Endothelial cell (in vitro differentiated cells): ENCODE measurements at regions not wholly inside any gene's neighbourhood (a gene's known extent, or its start where the extent isn't known, plus 50 kb on each side); places are given as distances from the start of the nearest gene placed in this dataset.

ENCODE experiments used
- DNase-seq: peaks from one replicate; pipeline ENCODE4 v3.0.0; 2021; ENCODE audit warnings: low spot score
- H3K27ac Mint-ChIP-seq: one replicate; pipeline ENCODE4 v1.8.0; 2021; ENCODE audit warnings: mixed read lengths, inconsistent platforms; ENCODE audit not compliant: unreplicated experiment
- H3K27me3 Mint-ChIP-seq: one replicate; pipeline ENCODE4 v1.8.0; 2021; ENCODE audit warnings: mild to moderate bottlenecking, moderate library complexity, mixed read lengths, inconsistent platforms; ENCODE audit not compliant: unreplicated experiment
- H3K36me3 Mint-ChIP-seq: one replicate; pipeline ENCODE4 v1.8.0; 2021; ENCODE audit warnings: mild to moderate bottlenecking, low read depth, mixed read lengths, inconsistent platforms; ENCODE audit not compliant: unreplicated experiment
- H3K4me1 Mint-ChIP-seq: one replicate; pipeline ENCODE4 v1.8.0; 2021; ENCODE audit warnings: mild to moderate bottlenecking, mixed read lengths, inconsistent platforms; ENCODE audit not compliant: unreplicated experiment
- H3K4me3 Mint-ChIP-seq: one replicate; pipeline ENCODE4 v1.8.0; 2021; ENCODE audit warnings: mild to moderate bottlenecking, mixed read lengths, inconsistent platforms; ENCODE audit not compliant: unreplicated experiment
- H3K9me3 Mint-ChIP-seq: one replicate; pipeline ENCODE4 v1.8.0; 2021; ENCODE audit warnings: mixed read lengths, inconsistent platforms; ENCODE audit not compliant: unreplicated experiment
- CTCF ChIP-seq: fragments of 200-600 bp; sonication (generic); IDR thresholded peaks from one replicate; pipeline ENCODE4 v1.5.0; 2021; ENCODE audit warnings: antibody characterized with exemption; ENCODE audit not compliant: unreplicated experiment

- H3K9me3 Mint-ChIP-seq: no peaks in the 10 kb centered on the region
Observed at GRCh38 chr5:167945542-167946384, 345.7 kb upstream of the WWC1 start.

GRCh38 chr5:167947306-167947705 is 344.1 kb upstream of the WWC1 start:
- Mint-ChIP-seq H3K36me3 (no peaks in the 10 kb centered on the region), H3K27me3 (no peaks in the 10 kb centered on the region), H3K27ac (no peak overlapping the region), H3K4me3 (no peak overlapping the region), H3K4me1 (no peaks in the 10 kb centered on the region), H3K9me3 (no peaks in the 10 kb centered on the region)
- no peak for TF ChIP-seq CTCF
- no peak for DNase-seq

More at GRCh38 chr5:167945542-167946384, 345.7 kb upstream of the WWC1 start:
- H3K4me3 Mint-ChIP-seq: no peak overlapping the region
- TF ChIP-seq CTCF: no peak
- no peaks in the 10 kb centered on the region for H3K36me3 Mint-ChIP-seq
- no peak for DNase-seq
- H3K27ac Mint-ChIP-seq: no peak overlapping the region
- no peaks in the 10 kb centered on the region for H3K27me3 Mint-ChIP-seq
- no peaks in the 10 kb centered on the region for H3K4me1 Mint-ChIP-seq

GRCh38 chr5:167948251-167948650 is 343.2 kb upstream of the WWC1 start:
- TF ChIP-seq CTCF: no peak
- Mint-ChIP-seq H3K4me3 (no peak overlapping the region), H3K4me1 (peaks cover under 1% of the 10 kb centered on the region), H3K27me3 (no peaks in the 10 kb centered on the region), H3K9me3 (no peaks in the 10 kb centered on the region), H3K27ac (no peak overlapping the region), H3K36me3 (no peaks in the 10 kb centered on the region)
- no peak for DNase-seq

- no peak for TF ChIP-seq CTCF
- Mint-ChIP-seq H3K27ac (no peak overlapping the region), H3K4me1 (peaks cover 3% of the 10 kb centered on the region), H3K9me3 (no peaks in the 10 kb centered on the region), H3K27me3 (no peaks in the 10 kb centered on the region), H3K4me3 (no peak overlapping the region), H3K36me3 (no peaks in the 10 kb centered on the region)
- DNase-seq: no peak
Observed at GRCh38 chr5:167949435-167949834, 342.0 kb upstream of the WWC1 start.

- TF ChIP-seq CTCF: no peak
- no peak for DNase-seq
- H3K4me3 Mint-ChIP-seq: no peak overlapping the region
- H3K36me3 Mint-ChIP-seq: no peaks in the 10 kb centered on the region
- H3K9me3 Mint-ChIP-seq: no peaks in the 10 kb centered on the region
- H3K27ac Mint-ChIP-seq: no peak overlapping the region
- H3K27me3 Mint-ChIP-seq: no peaks in the 10 kb centered on the region
- peaks cover 3% of the 10 kb centered on the region for H3K4me1 Mint-ChIP-seq
Observed at GRCh38 chr5:167950126-167950721, 341.2 kb upstream of the WWC1 start.
